EL (cell line): ENCODE measurements at regions not wholly inside any gene's neighbourhood (a gene's known extent, or its start where the extent isn't known, plus 50 kb on each side); places are given as distances from the start of the nearest gene placed in this dataset.

Experiments used
- DNase-seq: peaks from one replicate; pipeline ENCODE4 v3.0.0-alpha.2; 2016

GRCh38 chr13:59442461-59442860, 721.3 kb downstream of the DIAPH3 start:
- no peak for DNase-seq

GRCh38 chr13:59442944-59443486, 720.7 kb downstream of the DIAPH3 start:
- no peak for DNase-seq

GRCh38 chr13:59444210-59444857, 719.4 kb downstream of the DIAPH3 start:
- no peak for DNase-seq

- DNase-seq, result no peak
These were observed 717.9 kb downstream of the DIAPH3 start for GRCh38 chr13:59445812-59446211.

- DNase-seq, result no peak
These were observed 717.3 kb downstream of the DIAPH3 start for GRCh38 chr13:59446391-59446790.

- DNase-seq, result no peak
These were observed 716.7 kb downstream of the DIAPH3 start for GRCh38 chr13:59447031-59447430.

GRCh38 chr13:59447846-59448620, 715.7 kb downstream of the DIAPH3 start:
- peak; percentile 44 for DNase-seq

- DNase-seq, result no peak
These were observed 714.0 kb downstream of the DIAPH3 start for GRCh38 chr13:59449750-59450149.

GRCh38 chr13:59450229-59450628, 713.5 kb downstream of the DIAPH3 start:
- no peak for DNase-seq

- DNase-seq, result no peak
These were observed 712.5 kb downstream of the DIAPH3 start for GRCh38 chr13:59451236-59451635.

- DNase-seq, result no peak
These were observed 711.4 kb downstream of the DIAPH3 start for GRCh38 chr13:59452189-59452890.

- peak; percentile 67 for DNase-seq
These were observed 704.7 kb downstream of the DIAPH3 start for GRCh38 chr13:59458908-59459579.

GRCh38 chr13:59459972-59460371, 703.8 kb downstream of the DIAPH3 start:
- peak; percentile 48 for DNase-seq

- no peak for DNase-seq
These were observed 702.3 kb downstream of the DIAPH3 start for GRCh38 chr13:59461411-59461810.

- no peak for DNase-seq
These were observed 700.7 kb downstream of the DIAPH3 start for GRCh38 chr13:59463023-59463422.

- DNase-seq, result no peak
These were observed 698.8 kb downstream of the DIAPH3 start for GRCh38 chr13:59464926-59465325.

GRCh38 chr13:59468396-59468795, 695.3 kb downstream of the DIAPH3 start:
- DNase-seq, result no peak

- DNase-seq, result no peak
These were observed 692.6 kb downstream of the DIAPH3 start for GRCh38 chr13:59471106-59471505.

- peak; percentile 62 for DNase-seq
These were observed 691.6 kb downstream of the DIAPH3 start for GRCh38 chr13:59472134-59472533.

- no peak for DNase-seq
These were observed 689.0 kb downstream of the DIAPH3 start for GRCh38 chr13:59474696-59475095.

GRCh38 chr13:59475911-59476310, 687.8 kb downstream of the DIAPH3 start:
- no peak for DNase-seq

- no peak for DNase-seq
These were observed 687.4 kb downstream of the DIAPH3 start for GRCh38 chr13:59476366-59476765.

GRCh38 chr13:59477011-59477410, 686.7 kb downstream of the DIAPH3 start:
- no peak for DNase-seq
